Hepatocyte (in vitro differentiated cells): ENCODE measurements at regions not wholly inside any gene's neighbourhood (a gene's known extent, or its start where the extent isn't known, plus 50 kb on each side); places are given as distances from the start of the nearest gene placed in this dataset.

ENCODE experiments used
- EZH2 ChIP-seq: fragments of 200-600 bp; sonication (generic); IDR thresholded peaks from 2 replicates; pipeline ENCODE4 v1.6.1; 2016; ENCODE audit warnings: antibody characterized with exemption, mild to moderate bottlenecking, borderline replicate concordance
- EZH2phosphoT487 ChIP-seq: fragments of 200-600 bp; sonication (generic); IDR thresholded peaks from one replicate; pipeline ENCODE4 v1.6.1; 2018; ENCODE audit warnings: antibody characterized with exemption, mild to moderate bottlenecking, low read depth, moderate library complexity; ENCODE audit not compliant: unreplicated experiment, severe bottlenecking
- TF ChIP-seq, protein P1 (sequence below): fragments of 200-600 bp; sonication (generic); IDR thresholded peaks from 2 replicates; pipeline ENCODE4 v1.5.1; 2016; ENCODE audit warnings: antibody characterized with exemption, mild to moderate bottlenecking; ENCODE audit not compliant: poor library complexity

DNA sequence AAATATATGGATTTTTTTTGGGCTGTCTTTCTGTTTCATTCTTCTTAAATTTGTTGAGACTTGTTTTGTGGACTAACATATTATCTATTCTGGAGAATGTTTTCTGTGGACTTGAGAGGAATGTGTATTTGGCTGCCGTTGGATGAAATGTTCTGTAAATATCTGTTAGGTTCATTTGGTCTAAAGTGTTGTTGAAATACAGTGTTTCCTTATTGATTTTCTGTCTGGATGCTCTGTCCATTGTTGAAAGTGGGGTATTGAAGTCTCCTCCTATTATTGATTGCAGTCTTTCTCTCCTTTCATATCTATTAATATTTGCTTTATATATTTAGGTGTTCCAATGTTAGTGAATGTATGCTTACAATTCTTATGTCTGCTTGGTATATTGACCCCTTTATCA, 431.8 kb downstream of the RAPGEF2 start:
- TF ChIP-seq, protein P1, sequence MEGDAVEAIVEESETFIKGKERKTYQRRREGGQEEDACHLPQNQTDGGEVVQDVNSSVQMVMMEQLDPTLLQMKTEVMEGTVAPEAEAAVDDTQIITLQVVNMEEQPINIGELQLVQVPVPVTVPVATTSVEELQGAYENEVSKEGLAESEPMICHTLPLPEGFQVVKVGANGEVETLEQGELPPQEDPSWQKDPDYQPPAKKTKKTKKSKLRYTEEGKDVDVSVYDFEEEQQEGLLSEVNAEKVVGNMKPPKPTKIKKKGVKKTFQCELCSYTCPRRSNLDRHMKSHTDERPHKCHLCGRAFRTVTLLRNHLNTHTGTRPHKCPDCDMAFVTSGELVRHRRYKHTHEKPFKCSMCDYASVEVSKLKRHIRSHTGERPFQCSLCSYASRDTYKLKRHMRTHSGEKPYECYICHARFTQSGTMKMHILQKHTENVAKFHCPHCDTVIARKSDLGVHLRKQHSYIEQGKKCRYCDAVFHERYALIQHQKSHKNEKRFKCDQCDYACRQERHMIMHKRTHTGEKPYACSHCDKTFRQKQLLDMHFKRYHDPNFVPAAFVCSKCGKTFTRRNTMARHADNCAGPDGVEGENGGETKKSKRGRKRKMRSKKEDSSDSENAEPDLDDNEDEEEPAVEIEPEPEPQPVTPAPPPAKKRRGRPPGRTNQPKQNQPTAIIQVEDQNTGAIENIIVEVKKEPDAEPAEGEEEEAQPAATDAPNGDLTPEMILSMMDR = no peak
- TF ChIP-seq EZH2 = no peak
- no peak for TF ChIP-seq EZH2phosphoT487
